Esophagus muscularis mucosa (tissue), 4 donors: ENCODE measurements at regions not wholly inside any gene's neighbourhood (a gene's known extent, or its start where the extent isn't known, plus 50 kb on each side); places are given as distances from the start of the nearest gene placed in this dataset.

ENCODE experiments used
- DNase-seq: peaks from one replicate; pipeline ENCODE4 v3.0.0-alpha.2; 2017; ENCODE audit errors: extremely low spot score
- H3K27ac ChIP-seq, 4 donors: fragments of 200-600 bp; sonication (generic); replicated peaks in 1 of 4; 1 replicate in 3 of 4; 2 replicates in 1 of 4; pipeline ENCODE4 v1.5.1; 2016 to 2019; ENCODE audit warnings: mild to moderate bottlenecking in 1 of 4
- H3K27me3 ChIP-seq, 4 donors: fragments of 200-600 bp; sonication (generic); one replicate each; pipeline versions ENCODE4 v1.5.1 to v1.6.0; 2016 to 2019
- H3K36me3 ChIP-seq, 4 donors: fragments of 200-600 bp; sonication (generic); one replicate each; pipeline ENCODE4 v1.5.1; 2016 to 2019
- H3K4me1 ChIP-seq, 4 donors: fragments of 200-600 bp; sonication (generic); one replicate each; pipeline ENCODE4 v1.5.1; 2016 to 2019
- H3K4me3 ChIP-seq, 4 donors: fragments of 200-600 bp; sonication (generic); 1 replicate in 2 of 4; 2 replicates in 2 of 4; pipeline ENCODE4 v1.5.1; 2016 to 2019; ENCODE audit warnings: mild to moderate bottlenecking in 4 of 4, moderate library complexity in 1 of 4
- H3K9me3 ChIP-seq, 4 donors: fragments of 200-600 bp; sonication (generic); 1 replicate in 3 of 4; 2 replicates in 1 of 4; pipeline ENCODE4 v1.5.1; 2016 to 2019
- CTCF ChIP-seq, 3 experiments: fragments of 200-600 bp in 2 of 3; fragments of 450-650 bp in 1 of 3; sonication (generic) in 2 of 3; IDR thresholded peaks; one replicate each; pipeline ENCODE4 v1.5.1; 2017 to 2019; ENCODE audit warnings: antibody characterized with exemption in 3 of 3, mild to moderate bottlenecking in 2 of 3, moderate library complexity in 1 of 3
- EP300 ChIP-seq: sonication (generic); formaldehyde crosslinking; IDR thresholded peaks from one replicate; pipeline ENCODE4 v1.6.1; 2017; ENCODE audit warnings: antibody characterized with exemption
- POLR2A ChIP-seq: fragments of 450-650 bp; IDR thresholded peaks from one replicate; pipeline ENCODE4 v1.6.1; 2017; ENCODE audit warnings: antibody characterized with exemption, moderate library complexity, mild to moderate bottlenecking, low read depth
- POLR2AphosphoS5 ChIP-seq, 2 donors: sonication (generic); formaldehyde crosslinking; IDR thresholded peaks; one replicate each; pipeline ENCODE4 v1.6.1; 2017; ENCODE audit warnings: antibody characterized with exemption in 2 of 2
- WGBS: methylation state at CpG from one replicate; pipeline ENCODE4 v1.1.5; 2018; 5-methylcytosine and 5-hydroxymethylcytosine counted together
- intact Hi-C: fragments of 100-400 bp; cut with DNase I; formaldehyde crosslinking; loops from one replicate; pipeline ENCODE4 v1.15.1; 2023

DNA sequence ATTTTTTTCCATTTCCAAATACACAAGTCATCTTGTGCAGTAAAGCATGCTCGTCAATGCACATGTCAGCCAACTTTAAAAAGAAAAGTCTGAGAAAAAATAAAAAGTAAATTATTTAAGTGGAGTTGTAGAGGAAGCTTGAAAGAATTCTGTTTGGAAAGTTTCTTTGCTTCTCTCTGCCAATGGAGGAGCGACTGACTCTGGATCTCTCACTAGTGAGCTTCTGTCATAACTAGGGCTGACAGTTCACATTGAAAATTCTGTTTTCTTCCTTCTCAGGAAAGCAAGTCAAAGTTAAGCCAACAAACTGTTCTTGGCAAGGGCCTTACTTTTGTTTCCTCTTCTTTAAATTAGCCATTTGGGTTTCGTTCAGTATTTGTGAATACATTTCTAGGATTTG lies 298.2 kb downstream of the POU4F1 start:
- no peaks in the 10 kb centered on the region for H3K27me3 ChIP-seq
- H3K4me1 ChIP-seq: no peaks in the 10 kb centered on the region
- no peaks in the 10 kb centered on the region for H3K9me3 ChIP-seq
- H3K27ac ChIP-seq: no peak overlapping the region
- H3K36me3 ChIP-seq: no peaks in the 10 kb centered on the region
- no peak for DNase-seq
- intact Hi-C loops: no loop called here
- no peak overlapping the region for H3K4me3 ChIP-seq
- TF ChIP-seq CTCF (IDR thresholded peaks at IDR 0.05): no peak
- no peak for TF ChIP-seq POLR2A
- no peak for TF ChIP-seq POLR2AphosphoS5 (IDR thresholded peaks at IDR 0.05)
- no peak for TF ChIP-seq EP300
- WGBS: 63% methylated on average over 3 of the region's 3 CpGs

DNA sequence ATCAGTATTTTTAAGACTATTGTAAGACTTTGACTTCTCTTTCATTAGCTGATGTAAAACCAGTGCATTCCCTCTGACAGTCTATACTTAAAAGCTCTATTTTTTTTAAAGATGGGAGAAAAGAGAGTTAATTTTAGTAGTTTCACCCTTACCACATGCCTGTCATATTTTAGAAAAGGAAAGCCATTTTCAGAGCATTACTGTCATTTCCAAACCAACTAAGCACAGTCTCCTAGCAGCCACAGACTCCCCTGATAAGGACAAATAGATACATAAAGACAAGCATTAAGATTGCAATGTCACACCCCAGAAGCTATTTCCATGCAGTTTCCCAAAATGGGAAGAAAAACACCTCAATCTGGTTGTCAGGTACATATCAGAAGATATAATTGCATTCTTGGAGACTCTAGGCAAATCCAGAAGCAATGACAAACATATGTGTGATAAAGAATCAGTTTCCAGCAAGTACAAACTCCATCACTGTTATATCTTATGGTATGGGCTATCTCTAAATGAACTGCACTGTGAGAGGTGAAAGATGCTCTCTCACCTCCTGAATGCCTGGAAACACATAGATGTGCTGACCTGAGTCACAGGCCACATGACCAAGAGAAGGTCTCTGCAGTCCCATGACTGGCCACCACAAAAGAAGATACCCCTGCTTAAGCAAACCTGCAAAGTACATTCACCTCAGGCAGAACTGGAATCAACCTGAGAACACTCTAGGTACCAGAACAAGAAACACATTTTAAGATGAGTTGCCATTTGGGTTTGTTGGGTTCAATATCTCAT lies 303.3 kb downstream of the POU4F1 start:
- no peak overlapping the region for H3K27ac ChIP-seq
- DNase-seq: no peak
- TF ChIP-seq CTCF (IDR thresholded peaks at IDR 0.05) (no peak), POLR2AphosphoS5 (IDR thresholded peaks at IDR 0.05) (no peak), EP300 (no peak), POLR2A (no peak)
- H3K4me1 ChIP-seq: no peaks in the 10 kb centered on the region
- no peaks in the 10 kb centered on the region for H3K9me3 ChIP-seq
- no peaks in the 10 kb centered on the region for H3K36me3 ChIP-seq
- no peak overlapping the region for H3K4me3 ChIP-seq
- H3K27me3 ChIP-seq: no peaks in the 10 kb centered on the region
- intact Hi-C loops: no loop called here

- Histone ChIP-seq H3K27me3 (no peaks in the 10 kb centered on the region), H3K9me3 (no peaks in the 10 kb centered on the region), H3K4me1 (no peaks in the 10 kb centered on the region), H3K27ac (no peak overlapping the region), H3K4me3 (no peak overlapping the region), H3K36me3 (no peaks in the 10 kb centered on the region)
- WGBS: 48% methylated on average over 1 of the region's 1 CpG
- no peak for DNase-seq
- no peak for TF ChIP-seq POLR2A
- TF ChIP-seq CTCF (IDR thresholded peaks at IDR 0.05): no peak
- no peak for TF ChIP-seq EP300
- TF ChIP-seq POLR2AphosphoS5 (IDR thresholded peaks at IDR 0.05): no peak
- intact Hi-C loops: no loop called here
Observed at GRCh38 chr13:78298657-78299056, 304.7 kb downstream of the POU4F1 start.

- 68% methylated on average over 1 of the region's 1 CpG for WGBS
- Histone ChIP-seq H3K27me3 (no peaks in the 10 kb centered on the region), H3K4me1 (no peaks in the 10 kb centered on the region), H3K36me3 (no peaks in the 10 kb centered on the region), H3K9me3 (peaks cover 0 to 5% (median 2%) of the 10 kb centered on the region in 4 donors), H3K27ac (no peak overlapping the region), H3K4me3 (no peak overlapping the region)
- DNase-seq: no peak
- TF ChIP-seq POLR2AphosphoS5 (IDR thresholded peaks at IDR 0.05) (no peak), CTCF (IDR thresholded peaks at IDR 0.05) (no peak), POLR2A (no peak), EP300 (no peak)
- intact Hi-C loops: no loop called here
Observed at GRCh38 chr13:78286748-78287147, 316.6 kb downstream of the POU4F1 start.

- Histone ChIP-seq H3K9me3 (no peaks in the 10 kb centered on the region), H3K4me3 (no peak overlapping the region), H3K36me3 (no peaks in the 10 kb centered on the region), H3K27ac (no peak overlapping the region), H3K4me1 (no peaks in the 10 kb centered on the region), H3K27me3 (no peaks in the 10 kb centered on the region)
- DNase-seq: no peak
- TF ChIP-seq POLR2A: no peak
- TF ChIP-seq EP300: no peak
- no peak for TF ChIP-seq CTCF (IDR thresholded peaks at IDR 0.05)
- TF ChIP-seq POLR2AphosphoS5 (IDR thresholded peaks at IDR 0.05): no peak
- WGBS: 53% methylated on average over 4 of the region's 4 CpGs
- intact Hi-C loops: no loop called here
Observed at GRCh38 chr13:78265098-78265497, 338.3 kb downstream of the POU4F1 start.
